ENCODE measurements at regions not wholly inside any gene's neighbourhood (a gene's known extent, or its start where the extent isn't known, plus 50 kb on each side); places are given as distances from the start of the nearest gene placed in this dataset.

GRCh38 chr5:116361979-116362577, 212.5 kb downstream of the SEMA6A start:
- no peak for DNase-seq (ENCODE audit: low spot score)

GRCh38 chr5:116361171-116361967, 213.3 kb downstream of the SEMA6A start:
- no peak for DNase-seq (ENCODE audit: low spot score)

GRCh38 chr5:116360008-116360853, 214.4 kb downstream of the SEMA6A start:
- DNase-seq (ENCODE audit: low spot score) = no peak

DNA sequence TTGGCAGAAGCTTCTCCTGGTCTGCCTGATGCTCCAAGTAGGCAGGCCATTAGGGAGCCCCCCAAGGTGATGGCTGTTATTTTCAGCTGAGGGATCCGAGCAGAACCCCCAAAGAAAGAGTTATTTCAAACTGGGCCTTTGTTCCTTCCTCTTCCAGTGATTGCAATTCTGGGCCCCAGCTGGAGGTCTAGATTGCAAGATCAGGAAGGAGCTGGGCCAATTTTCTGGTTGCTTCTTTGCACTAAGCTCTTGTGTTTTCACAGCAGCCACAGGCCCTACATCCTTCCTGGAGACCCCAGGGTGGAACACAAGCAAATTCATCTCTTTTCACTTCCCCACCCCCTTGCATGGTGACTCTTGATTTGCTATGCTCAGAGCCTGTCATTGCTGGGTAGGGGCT, 215.0 kb downstream of the SEMA6A start:
- DNase-seq (ENCODE audit: low spot score) = no peak

DNA sequence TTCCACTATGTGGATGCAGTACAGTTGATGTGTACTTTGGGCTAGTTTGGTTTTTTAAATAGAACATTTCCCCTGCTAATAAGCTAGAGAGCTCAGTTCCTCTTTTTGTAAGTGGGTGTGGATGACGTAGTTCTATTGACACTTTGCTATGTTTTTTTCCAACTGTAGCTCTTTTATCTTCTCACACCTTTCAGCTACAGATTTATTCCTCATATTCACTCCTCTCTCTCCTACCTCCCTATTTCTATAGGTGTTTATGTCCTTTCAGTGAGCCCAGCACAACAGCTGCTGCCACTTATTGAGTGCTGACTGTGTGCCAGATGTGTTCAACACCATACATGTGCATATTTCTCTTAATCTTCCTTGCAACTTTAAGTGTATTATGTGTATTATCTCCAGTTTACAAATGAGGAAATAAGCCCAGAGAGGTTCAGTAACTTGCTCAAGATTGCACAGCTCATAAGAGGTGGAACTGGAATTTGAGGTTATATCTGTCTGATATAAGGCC, 215.7 kb downstream of the SEMA6A start:
- DNase-seq (ENCODE audit: low spot score) = no peak

- no peak for DNase-seq (ENCODE audit: low spot score)
These were observed 216.6 kb downstream of the SEMA6A start for GRCh38 chr5:116358015-116358523.

GRCh38 chr5:116355819-116356601, 218.6 kb downstream of the SEMA6A start:
- peak; percentile 22 for DNase-seq (ENCODE audit: low spot score)

DNA sequence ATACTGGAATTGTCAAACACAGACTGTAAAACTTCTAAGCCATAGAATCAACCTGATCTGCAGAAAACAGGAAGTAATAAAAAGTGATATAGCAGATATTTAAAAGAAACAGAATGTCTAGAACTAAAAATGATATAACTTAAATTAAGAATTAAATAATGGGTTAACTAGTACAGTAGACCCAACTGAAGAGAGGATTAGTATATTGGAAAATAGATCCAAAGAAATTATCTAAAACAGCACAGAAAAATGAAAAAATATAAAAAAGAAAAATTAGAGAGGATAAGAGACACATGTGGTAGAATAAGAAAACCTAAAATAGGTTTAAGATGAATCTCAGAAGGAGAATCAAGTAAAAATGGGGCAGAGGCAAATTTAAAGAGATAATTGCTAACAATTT, 219.9 kb downstream of the SEMA6A start:
- DNase-seq (ENCODE audit: low spot score) = no peak

- DNase-seq (ENCODE audit: low spot score) = no peak
These were observed 227.0 kb downstream of the SEMA6A start for GRCh38 chr5:116347657-116348056.

GRCh38 chr5:116343961-116344360, 230.7 kb downstream of the SEMA6A start:
- DNase-seq (ENCODE audit: low spot score) = no peak

Data from SW480 (cell line).